ENCODE measurements at regions not wholly inside any gene's neighbourhood (a gene's known extent, or its start where the extent isn't known, plus 50 kb on each side); places are given as distances from the start of the nearest gene placed in this dataset.

DNA sequence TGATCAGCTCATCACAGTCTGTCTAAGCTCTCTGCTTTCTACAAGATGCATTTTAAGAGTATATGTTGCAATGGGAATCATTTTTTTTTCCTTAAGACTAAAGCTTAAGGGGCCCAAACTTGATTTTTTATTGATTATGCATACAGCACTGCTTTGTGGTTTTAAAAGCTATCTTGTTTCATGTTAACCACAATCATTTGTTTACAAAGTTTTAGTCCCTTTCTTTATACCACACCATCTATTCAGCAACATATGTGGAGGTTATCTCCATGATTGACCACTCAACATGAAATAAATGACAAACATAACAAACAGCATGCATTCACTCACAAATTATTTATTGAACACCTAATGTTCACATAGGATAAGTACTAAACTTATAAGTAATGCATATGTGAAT, 119.1 kb downstream of the FHL5 start:
- no peak for TF ChIP-seq CTCF (IDR thresholded peaks at IDR 0.05)
- no peak for TF ChIP-seq ZNF423 (CRISPR knock-in tag; IDR thresholded peaks at IDR 0.05)
- TF ChIP-seq, protein P1, sequence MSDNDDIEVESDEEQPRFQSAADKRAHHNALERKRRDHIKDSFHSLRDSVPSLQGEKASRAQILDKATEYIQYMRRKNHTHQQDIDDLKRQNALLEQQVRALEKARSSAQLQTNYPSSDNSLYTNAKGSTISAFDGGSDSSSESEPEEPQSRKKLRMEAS (CRISPR knock-in tag; IDR thresholded peaks at IDR 0.05): no peak
- no peak for TF ChIP-seq EMX1 (CRISPR knock-in tag; IDR thresholded peaks at IDR 0.05)
- TF ChIP-seq FOXK1 (CRISPR knock-in tag; IDR thresholded peaks at IDR 0.05): no peak
- TF ChIP-seq MYBL2 (CRISPR knock-in tag; IDR thresholded peaks at IDR 0.05): no peak
- no peak for TF ChIP-seq NR3C1 (CRISPR knock-in tag; conservative IDR thresholded peaks at IDR 0.05; ENCODE audit: low read depth)
- no peak for TF ChIP-seq CREM (CRISPR knock-in tag; IDR thresholded peaks at IDR 0.05)
- no peak for TF ChIP-seq TEAD4 (CRISPR knock-in tag; IDR thresholded peaks at IDR 0.05)
- no peak for TF ChIP-seq NR1H2 (CRISPR knock-in tag; IDR thresholded peaks at IDR 0.05)
- no peak for TF ChIP-seq FOXP1 (CRISPR knock-in tag; IDR thresholded peaks at IDR 0.05; ENCODE audit: borderline replicate concordance)

Data from WTC11 (cell line).